SK-N-SH treated with all-trans-retinoic acid at 6 μM for 48 hours (cell line): ENCODE measurements at regions not wholly inside any gene's neighbourhood (a gene's known extent, or its start where the extent isn't known, plus 50 kb on each side); places are given as distances from the start of the nearest gene placed in this dataset.
A peak's percentile ranks its signal among the peaks of the same experiment; 100 is the strongest.

Experiments used
- ATAC-seq: fragments of 200-7000 bp; cut with Tn5 transposase; 3 replicates; pipeline ENCODE4 v1.9.1; 2020; ENCODE audit warnings: mild to moderate bottlenecking, moderate library complexity
- ARNTL ChIP-seq: fragments of 450-650 bp; formaldehyde crosslinking; IDR thresholded peaks from 2 replicates; pipeline ENCODE4 v1.5.0; 2020; ENCODE audit warnings: low read depth, mild to moderate bottlenecking, moderate library complexity, borderline replicate concordance
- CSDC2 ChIP-seq: fragments of 250-450 bp; sonication (Bioruptor Pico); IDR thresholded peaks from 2 replicates; pipeline ENCODE4 v1.5.0; 2020; ENCODE audit warnings: mild to moderate bottlenecking, moderate library complexity
- ESRRG ChIP-seq: fragments of 250-450 bp; sonication (Bioruptor Pico); IDR thresholded peaks from 2 replicates; pipeline ENCODE4 v1.6.1; 2021; ENCODE audit warnings: mild to moderate bottlenecking
- GLIS3 ChIP-seq: fragments of 250-450 bp; sonication (Bioruptor Pico); IDR thresholded peaks from 2 replicates; pipeline ENCODE4 v1.5.0; 2020; ENCODE audit warnings: mild to moderate bottlenecking, moderate library complexity
- OSR1 ChIP-seq: fragments of 250-450 bp; sonication (Bioruptor Pico); IDR thresholded peaks from 2 replicates; pipeline ENCODE4 v1.8.0; 2022; ENCODE audit warnings: moderate library complexity, mild to moderate bottlenecking, inconsistent platforms
- PPARA ChIP-seq: fragments of 250-450 bp; sonication (Bioruptor Pico); IDR thresholded peaks from 2 replicates; pipeline ENCODE4 v1.5.0; 2020; ENCODE audit warnings: mild to moderate bottlenecking, borderline replicate concordance
- RARB ChIP-seq: fragments of 250-450 bp; sonication (Bioruptor Pico); IDR thresholded peaks from 2 replicates; pipeline ENCODE4 v1.8.0; 2021; ENCODE audit warnings: mild to moderate bottlenecking, moderate library complexity
- SNAI2 ChIP-seq: fragments of 250-450 bp; sonication (Bioruptor Pico); IDR thresholded peaks from 2 replicates; pipeline ENCODE4 v1.5.0; 2020; ENCODE audit warnings: mild to moderate bottlenecking, moderate library complexity
- TCF4 ChIP-seq: fragments of 250-450 bp; sonication (Bioruptor Pico); IDR thresholded peaks from 2 replicates; pipeline ENCODE4 v1.8.0; 2021; ENCODE audit warnings: mild to moderate bottlenecking, moderate library complexity, borderline replicate concordance
- TOX ChIP-seq: fragments of 250-450 bp; sonication (Bioruptor Pico); IDR thresholded peaks from 2 replicates; pipeline ENCODE4 v1.8.0; 2021; ENCODE audit warnings: mild to moderate bottlenecking, moderate library complexity, borderline replicate concordance
- ZC3H10 ChIP-seq: fragments of 250-450 bp; sonication (Bioruptor Pico); IDR thresholded peaks from 2 replicates; pipeline ENCODE4 v1.5.1; 2021; ENCODE audit warnings: mild to moderate bottlenecking, moderate library complexity
- ZFP3 ChIP-seq: fragments of 250-450 bp; sonication (Bioruptor Pico); IDR thresholded peaks from 2 replicates; pipeline ENCODE4 v1.5.0; 2020; ENCODE audit warnings: mild to moderate bottlenecking, moderate library complexity
- ZFP30 ChIP-seq: fragments of 450-650 bp; formaldehyde crosslinking; IDR thresholded peaks from 2 replicates; pipeline ENCODE4 v1.5.0; 2022; ENCODE audit warnings: mild to moderate bottlenecking, moderate library complexity
- ZNF565 ChIP-seq: fragments of 450-650 bp; formaldehyde crosslinking; conservative IDR thresholded peaks from 2 replicates; pipeline ENCODE4 v1.5.0; 2020; ENCODE audit warnings: low read depth, mild to moderate bottlenecking, moderate library complexity
- ZNF70 ChIP-seq: fragments of 450-650 bp; formaldehyde crosslinking; IDR thresholded peaks from 2 replicates; pipeline ENCODE4 v1.5.0; 2020; ENCODE audit warnings: mild to moderate bottlenecking, moderate library complexity
- ZNF8 ChIP-seq: fragments of 450-650 bp; formaldehyde crosslinking; IDR thresholded peaks from 2 replicates; pipeline ENCODE4 v1.5.0; 2020; ENCODE audit warnings: mild to moderate bottlenecking, moderate library complexity
- TF ChIP-seq, protein P1 (sequence below): fragments of 250-450 bp; sonication (Bioruptor Pico); IDR thresholded peaks from 2 replicates; pipeline ENCODE4 v1.8.0; 2021; ENCODE audit warnings: low read depth, mild to moderate bottlenecking, moderate library complexity, borderline replicate concordance
- TF ChIP-seq, protein P2 (sequence below): fragments of 250-450 bp; sonication (Bioruptor Pico); IDR thresholded peaks from 2 replicates; pipeline ENCODE4 v1.5.1; 2020; ENCODE audit warnings: low read depth, mild to moderate bottlenecking, moderate library complexity
- TF ChIP-seq, protein P3 (sequence below): fragments of 250-450 bp; sonication (Bioruptor Pico); IDR thresholded peaks from 2 replicates; pipeline ENCODE4 v1.5.0; 2020; ENCODE audit warnings: mild to moderate bottlenecking, moderate library complexity
- TF ChIP-seq, protein P4 (sequence below): fragments of 250-450 bp; sonication (Bioruptor Pico); IDR thresholded peaks from 2 replicates; pipeline ENCODE4 v1.8.0; 2020; ENCODE audit warnings: mild to moderate bottlenecking, moderate library complexity, borderline replicate concordance
- TF ChIP-seq, protein P5 (sequence below): fragments of 250-450 bp; sonication (Bioruptor Pico); IDR thresholded peaks from 2 replicates; pipeline ENCODE4 v1.5.1; 2021; ENCODE audit warnings: mild to moderate bottlenecking, moderate library complexity

DNA sequence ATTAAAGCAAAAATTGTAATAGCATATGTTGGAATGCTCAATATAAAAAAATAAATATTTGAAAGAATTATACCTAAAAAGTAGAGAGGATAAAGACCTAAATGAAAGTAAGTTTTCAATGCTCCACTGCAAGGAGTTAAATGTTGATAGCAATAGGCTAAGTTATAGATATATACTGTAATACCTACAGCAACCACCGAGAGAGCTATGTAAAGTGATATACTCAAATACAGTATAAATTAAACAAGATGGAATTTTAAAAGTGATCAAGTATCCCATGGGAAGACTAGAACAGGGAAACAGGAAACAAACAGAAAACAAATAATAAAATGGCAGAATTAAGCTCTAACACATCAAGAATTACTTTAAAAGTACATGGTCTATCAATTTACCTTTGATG lies 73.9 kb downstream of the CASP3 start:
- ATAC-seq: peak; percentile 53; the same call in 2 of the 3 replicates

DNA sequence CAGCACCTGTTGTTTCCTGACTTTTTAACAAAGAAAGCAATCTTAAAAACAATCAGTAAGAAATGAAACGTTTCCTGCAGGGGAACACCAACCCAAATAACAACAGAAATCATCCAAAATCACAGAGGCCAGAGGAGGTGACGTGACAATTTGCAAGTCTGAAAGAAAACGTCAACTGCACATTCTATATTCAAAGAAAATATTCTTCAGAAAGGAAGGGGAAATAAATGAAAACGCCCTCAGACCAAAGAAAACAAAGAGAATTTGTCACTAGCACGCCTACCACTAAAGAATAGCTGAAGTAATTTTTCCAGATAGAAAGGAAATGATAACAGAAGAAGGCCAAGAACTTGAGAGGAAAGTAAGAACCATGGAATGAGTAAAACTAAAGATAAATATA lies 74.4 kb downstream of the CASP3 start:
- no peak for ATAC-seq
- no peak for TF ChIP-seq ESRRG (CRISPR knock-in tag)
- TF ChIP-seq ZFP3 (CRISPR knock-in tag): no peak
- TF ChIP-seq ZFP30 (CRISPR knock-in tag): no peak
- no peak for TF ChIP-seq PPARA (CRISPR knock-in tag)

More for the DNA sequence above, 73.9 kb downstream of the CASP3 start:
- TF ChIP-seq ZC3H10 (CRISPR knock-in tag) (no peak), GLIS3 (CRISPR knock-in tag) (no peak), OSR1 (CRISPR knock-in tag) (no peak)
- TF ChIP-seq, protein P1, sequence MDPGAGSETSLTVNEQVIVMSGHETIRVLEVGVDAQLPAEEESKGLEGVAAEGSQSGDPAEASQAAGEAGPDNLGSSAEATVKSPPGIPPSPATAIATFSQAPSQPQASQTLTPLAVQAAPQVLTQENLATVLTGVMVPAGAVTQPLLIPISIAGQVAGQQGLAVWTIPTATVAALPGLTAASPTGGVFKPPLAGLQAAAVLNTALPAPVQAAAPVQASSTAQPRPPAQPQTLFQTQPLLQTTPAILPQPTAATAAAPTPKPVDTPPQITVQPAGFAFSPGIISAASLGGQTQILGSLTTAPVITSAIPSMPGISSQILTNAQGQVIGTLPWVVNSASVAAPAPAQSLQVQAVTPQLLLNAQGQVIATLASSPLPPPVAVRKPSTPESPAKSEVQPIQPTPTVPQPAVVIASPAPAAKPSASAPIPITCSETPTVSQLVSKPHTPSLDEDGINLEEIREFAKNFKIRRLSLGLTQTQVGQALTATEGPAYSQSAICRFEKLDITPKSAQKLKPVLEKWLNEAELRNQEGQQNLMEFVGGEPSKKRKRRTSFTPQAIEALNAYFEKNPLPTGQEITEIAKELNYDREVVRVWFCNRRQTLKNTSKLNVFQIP (CRISPR knock-in tag): no peak

DNA sequence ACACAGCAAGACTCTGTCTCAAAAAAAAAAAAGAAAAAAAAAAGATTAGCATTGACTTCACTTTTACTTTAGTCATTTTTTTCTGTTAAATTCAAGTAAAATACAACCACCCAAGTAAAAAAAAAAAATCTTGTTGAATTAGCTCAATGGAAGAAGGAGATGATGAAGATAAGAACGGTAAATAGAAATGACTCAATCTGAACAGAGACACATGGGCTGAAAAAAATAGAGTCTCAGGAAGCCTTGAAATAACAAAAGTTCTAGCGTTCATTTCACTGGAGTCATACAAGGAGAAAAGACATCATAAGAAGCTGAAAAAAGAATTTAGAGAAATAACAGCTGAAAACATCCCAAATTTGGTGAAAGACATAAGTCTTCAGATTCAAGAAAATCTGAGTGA lies 75.5 kb downstream of the CASP3 start:
- TF ChIP-seq ESRRG (CRISPR knock-in tag): no peak
- TF ChIP-seq, protein P2, sequence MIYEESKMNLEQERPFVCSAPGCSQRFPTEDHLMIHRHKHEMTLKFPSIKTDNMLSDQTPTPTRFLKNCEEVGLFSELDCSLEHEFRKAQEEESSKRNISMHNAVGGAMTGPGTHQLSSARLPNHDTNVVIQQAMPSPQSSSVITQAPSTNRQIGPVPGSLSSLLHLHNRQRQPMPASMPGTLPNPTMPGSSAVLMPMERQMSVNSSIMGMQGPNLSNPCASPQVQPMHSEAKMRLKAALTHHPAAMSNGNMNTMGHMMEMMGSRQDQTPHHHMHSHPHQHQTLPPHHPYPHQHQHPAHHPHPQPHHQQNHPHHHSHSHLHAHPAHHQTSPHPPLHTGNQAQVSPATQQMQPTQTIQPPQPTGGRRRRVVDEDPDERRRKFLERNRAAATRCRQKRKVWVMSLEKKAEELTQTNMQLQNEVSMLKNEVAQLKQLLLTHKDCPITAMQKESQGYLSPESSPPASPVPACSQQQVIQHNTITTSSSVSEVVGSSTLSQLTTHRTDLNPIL: no peak
- no peak for TF ChIP-seq SNAI2 (CRISPR knock-in tag)
- TF ChIP-seq, protein P3, sequence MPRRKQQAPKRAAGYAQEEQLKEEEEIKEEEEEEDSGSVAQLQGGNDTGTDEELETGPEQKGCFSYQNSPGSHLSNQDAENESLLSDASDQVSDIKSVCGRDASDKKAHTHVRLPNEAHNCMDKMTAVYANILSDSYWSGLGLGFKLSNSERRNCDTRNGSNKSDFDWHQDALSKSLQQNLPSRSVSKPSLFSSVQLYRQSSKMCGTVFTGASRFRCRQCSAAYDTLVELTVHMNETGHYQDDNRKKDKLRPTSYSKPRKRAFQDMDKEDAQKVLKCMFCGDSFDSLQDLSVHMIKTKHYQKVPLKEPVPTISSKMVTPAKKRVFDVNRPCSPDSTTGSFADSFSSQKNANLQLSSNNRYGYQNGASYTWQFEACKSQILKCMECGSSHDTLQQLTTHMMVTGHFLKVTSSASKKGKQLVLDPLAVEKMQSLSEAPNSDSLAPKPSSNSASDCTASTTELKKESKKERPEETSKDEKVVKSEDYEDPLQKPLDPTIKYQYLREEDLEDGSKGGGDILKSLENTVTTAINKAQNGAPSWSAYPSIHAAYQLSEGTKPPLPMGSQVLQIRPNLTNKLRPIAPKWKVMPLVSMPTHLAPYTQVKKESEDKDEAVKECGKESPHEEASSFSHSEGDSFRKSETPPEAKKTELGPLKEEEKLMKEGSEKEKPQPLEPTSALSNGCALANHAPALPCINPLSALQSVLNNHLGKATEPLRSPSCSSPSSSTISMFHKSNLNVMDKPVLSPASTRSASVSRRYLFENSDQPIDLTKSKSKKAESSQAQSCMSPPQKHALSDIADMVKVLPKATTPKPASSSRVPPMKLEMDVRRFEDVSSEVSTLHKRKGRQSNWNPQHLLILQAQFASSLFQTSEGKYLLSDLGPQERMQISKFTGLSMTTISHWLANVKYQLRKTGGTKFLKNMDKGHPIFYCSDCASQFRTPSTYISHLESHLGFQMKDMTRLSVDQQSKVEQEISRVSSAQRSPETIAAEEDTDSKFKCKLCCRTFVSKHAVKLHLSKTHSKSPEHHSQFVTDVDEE (CRISPR knock-in tag): no peak
- TF ChIP-seq OSR1 (CRISPR knock-in tag): no peak
- no peak for TF ChIP-seq ZNF565 (CRISPR knock-in tag)
- TF ChIP-seq ZNF8 (CRISPR knock-in tag): no peak
- TF ChIP-seq ZFP30 (CRISPR knock-in tag): no peak
- TF ChIP-seq CSDC2 (CRISPR knock-in tag): no peak
- TF ChIP-seq GLIS3 (CRISPR knock-in tag): no peak
- no peak for TF ChIP-seq ZC3H10 (CRISPR knock-in tag)
- TF ChIP-seq RARB (CRISPR knock-in tag): no peak
- no peak for TF ChIP-seq ZNF70 (CRISPR knock-in tag)
- no peak for TF ChIP-seq TOX (CRISPR knock-in tag)
- no peak for TF ChIP-seq ZFP3 (CRISPR knock-in tag)
- no peak for TF ChIP-seq ARNTL (CRISPR knock-in tag)
- no peak for TF ChIP-seq TCF4 (CRISPR knock-in tag)
- TF ChIP-seq, protein P4, sequence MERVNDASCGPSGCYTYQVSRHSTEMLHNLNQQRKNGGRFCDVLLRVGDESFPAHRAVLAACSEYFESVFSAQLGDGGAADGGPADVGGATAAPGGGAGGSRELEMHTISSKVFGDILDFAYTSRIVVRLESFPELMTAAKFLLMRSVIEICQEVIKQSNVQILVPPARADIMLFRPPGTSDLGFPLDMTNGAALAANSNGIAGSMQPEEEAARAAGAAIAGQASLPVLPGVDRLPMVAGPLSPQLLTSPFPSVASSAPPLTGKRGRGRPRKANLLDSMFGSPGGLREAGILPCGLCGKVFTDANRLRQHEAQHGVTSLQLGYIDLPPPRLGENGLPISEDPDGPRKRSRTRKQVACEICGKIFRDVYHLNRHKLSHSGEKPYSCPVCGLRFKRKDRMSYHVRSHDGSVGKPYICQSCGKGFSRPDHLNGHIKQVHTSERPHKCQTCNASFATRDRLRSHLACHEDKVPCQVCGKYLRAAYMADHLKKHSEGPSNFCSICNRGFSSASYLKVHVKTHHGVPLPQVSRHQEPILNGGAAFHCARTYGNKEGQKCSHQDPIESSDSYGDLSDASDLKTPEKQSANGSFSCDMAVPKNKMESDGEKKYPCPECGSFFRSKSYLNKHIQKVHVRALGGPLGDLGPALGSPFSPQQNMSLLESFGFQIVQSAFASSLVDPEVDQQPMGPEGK (CRISPR knock-in tag): no peak
- TF ChIP-seq, protein P5, sequence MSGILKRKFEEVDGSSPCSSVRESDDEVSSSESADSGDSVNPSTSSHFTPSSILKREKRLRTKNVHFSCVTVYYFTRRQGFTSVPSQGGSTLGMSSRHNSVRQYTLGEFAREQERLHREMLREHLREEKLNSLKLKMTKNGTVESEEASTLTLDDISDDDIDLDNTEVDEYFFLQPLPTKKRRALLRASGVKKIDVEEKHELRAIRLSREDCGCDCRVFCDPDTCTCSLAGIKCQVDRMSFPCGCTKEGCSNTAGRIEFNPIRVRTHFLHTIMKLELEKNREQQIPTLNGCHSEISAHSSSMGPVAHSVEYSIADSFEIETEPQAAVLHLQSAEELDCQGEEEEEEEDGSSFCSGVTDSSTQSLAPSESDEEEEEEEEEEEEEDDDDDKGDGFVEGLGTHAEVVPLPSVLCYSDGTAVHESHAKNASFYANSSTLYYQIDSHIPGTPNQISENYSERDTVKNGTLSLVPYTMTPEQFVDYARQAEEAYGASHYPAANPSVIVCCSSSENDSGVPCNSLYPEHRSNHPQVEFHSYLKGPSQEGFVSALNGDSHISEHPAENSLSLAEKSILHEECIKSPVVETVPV (CRISPR knock-in tag): no peak
- TF ChIP-seq, protein P1 (CRISPR knock-in tag): no peak
- no peak for ATAC-seq
